SH-SY5Y (cell line): ENCODE measurements at regions not wholly inside any gene's neighbourhood (a gene's known extent, or its start where the extent isn't known, plus 50 kb on each side); places are given as distances from the start of the nearest gene placed in this dataset.

Experiments used
- GATA2 ChIP-seq: IDR thresholded peaks from 2 replicates; pipeline ENCODE4 v1.6.1; 2011; ENCODE audit warnings: mild to moderate bottlenecking, low read depth, low read length
- GATA3 ChIP-seq: IDR thresholded peaks from 2 replicates; pipeline ENCODE4 v1.6.1; 2011; ENCODE audit warnings: low read depth, mild to moderate bottlenecking, low read length, moderate library complexity

DNA sequence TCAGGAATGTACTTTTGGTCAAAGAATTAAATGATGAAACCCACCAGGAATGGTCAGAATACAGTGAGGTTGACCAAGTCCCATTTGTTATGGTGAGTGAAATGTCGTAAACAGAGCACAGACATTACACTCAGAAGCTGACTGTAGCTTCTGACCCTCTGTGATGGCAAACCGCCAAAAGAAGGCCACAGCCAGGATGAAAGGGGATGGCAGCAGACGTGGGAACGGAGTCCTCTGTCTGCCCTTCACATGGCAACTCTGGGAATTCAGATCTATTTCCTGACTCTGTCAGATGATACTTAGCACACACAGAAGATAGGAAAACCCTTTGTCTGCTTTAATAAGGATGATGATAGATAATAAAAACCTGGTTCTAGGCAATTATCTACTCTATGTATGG is 757.1 kb downstream of the SORCS3 start:
- TF ChIP-seq GATA2, result 0 out of 2 replicates have a peak, but pooled peaks have one; percentile 49
- no peak for TF ChIP-seq GATA3

DNA sequence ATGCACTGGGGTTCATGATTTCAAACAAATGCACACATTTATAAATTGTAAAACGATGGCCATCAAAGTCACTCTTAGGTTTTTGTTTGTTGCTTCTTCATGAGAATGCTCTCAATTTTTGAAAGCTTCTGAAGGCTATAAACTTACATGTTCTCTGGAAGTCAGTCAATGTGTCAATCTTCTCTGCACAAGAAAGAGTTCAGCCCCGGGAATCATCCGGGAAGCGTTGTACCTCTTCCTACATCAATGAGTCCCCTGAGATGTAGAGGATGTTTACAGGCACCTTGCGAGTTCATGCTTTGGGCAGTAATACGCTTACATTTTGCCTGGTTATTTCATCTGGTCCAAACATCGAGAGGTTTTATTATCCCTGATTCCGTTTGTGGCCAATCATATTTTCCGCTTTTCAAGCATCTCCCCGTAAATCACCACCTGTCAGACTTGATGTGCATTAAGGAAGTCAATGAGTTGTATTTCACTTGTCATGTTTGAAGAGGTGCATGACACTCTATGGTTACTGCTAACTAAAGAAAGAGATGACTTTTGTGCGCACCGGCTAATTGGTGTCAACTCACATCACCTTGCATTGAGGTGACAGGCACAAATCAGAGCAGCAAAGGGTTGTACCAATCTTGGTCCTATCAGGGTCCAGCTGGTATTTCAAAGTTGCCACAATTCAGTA is 750.7 kb downstream of the SORCS3 start:
- TF ChIP-seq GATA2 (no peak), GATA3 (no peak)

DNA sequence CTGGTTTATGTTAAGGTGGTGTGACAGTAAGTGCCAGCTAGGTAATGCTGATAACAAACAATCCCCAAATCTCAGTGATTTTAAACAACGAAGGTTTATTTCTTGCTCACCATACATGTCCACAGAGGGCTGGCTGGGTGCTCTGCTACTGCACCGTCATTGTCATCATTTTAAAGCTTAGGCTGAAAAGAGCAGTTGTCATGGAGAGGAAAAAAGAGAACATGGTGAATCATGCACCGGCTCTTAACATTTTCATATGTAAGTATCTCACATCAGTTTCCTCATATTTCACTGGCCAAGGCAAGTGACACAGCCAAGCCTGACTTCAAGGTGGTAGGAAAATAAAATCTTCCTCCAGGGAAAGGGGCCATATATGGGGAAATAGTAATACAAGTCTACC is 746.9 kb downstream of the SORCS3 start:
- no peak for TF ChIP-seq GATA3
- no peak for TF ChIP-seq GATA2

DNA sequence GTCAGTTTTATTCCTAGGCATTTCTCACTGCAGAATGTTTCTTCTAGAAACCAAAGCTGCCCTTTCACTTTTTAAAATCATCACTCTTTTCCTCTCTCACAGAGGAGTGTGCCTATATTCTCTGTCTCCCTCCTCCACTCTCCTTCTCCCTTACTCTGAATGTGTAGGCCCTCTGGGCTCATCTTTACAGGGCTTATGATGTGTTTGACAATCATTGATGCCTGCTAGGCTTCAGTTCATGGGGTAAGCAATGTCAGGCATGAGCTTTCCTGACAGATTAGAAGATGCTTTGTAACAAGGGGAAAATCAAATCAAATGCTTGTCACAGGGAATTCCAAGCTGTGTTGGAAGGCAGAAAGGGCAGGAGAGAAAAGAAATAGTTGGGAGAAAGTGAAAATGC is 742.9 kb downstream of the SORCS3 start:
- TF ChIP-seq GATA3, result no peak
- no peak for TF ChIP-seq GATA2

DNA sequence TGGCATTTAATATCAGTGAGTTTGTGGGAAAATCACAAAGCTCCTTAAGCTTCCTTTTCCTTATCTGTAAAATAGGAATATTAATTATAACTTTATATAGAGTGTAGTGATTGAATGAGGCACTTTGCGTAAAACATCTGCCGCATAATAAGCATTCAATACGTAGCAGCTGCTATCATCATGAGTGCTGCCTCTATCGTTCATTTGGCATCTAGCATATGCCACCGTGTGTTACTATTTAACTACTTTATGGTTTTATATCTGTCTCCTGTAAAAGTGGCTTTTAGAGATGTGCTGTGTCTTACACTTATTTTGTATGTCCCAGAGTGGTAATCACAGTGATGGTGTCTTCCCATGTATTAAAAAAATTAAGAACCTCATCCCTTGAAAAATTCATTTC is 729.6 kb downstream of the SORCS3 start:
- TF ChIP-seq GATA3, result no peak
- no peak for TF ChIP-seq GATA2

DNA sequence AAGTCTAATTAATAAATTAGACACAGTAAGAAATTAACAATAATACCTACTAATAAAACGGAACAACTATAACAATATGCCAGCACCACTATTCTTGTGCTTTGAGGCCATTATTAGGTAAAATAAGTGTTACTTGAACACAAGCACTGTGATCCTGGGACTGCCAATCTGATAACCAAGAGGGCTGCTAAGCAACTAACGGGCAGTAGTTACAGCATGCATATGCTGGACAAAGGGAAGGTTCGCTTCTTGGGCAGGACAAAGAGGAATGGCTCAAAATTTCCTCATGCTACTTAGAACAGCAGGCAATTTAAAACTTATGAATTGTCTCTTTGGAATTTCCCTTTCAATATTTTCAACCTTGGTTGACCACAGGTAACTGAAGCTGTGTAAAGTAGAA is 718.6 kb downstream of the SORCS3 start:
- TF ChIP-seq GATA3 (no peak), GATA2 (no peak)

DNA sequence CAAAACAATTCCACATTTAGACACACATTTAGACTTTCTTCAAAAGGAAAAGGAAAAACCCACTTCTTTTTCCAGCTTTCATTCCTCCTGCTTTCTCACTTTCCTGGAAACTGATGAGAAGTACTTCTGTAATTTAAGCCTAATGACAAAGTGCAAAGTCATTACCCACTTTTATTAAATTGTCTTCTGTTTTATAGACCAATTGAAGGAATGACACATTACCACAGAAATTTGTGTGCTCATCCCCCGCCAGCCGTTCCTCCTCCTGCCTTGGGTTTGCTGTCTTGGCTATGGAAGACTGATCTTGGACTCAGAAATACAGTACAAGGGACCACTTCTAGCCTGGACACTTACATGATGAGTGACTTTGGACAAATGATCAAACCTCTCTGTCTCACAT is 717.8 kb downstream of the SORCS3 start:
- TF ChIP-seq GATA2, result no peak
- no peak for TF ChIP-seq GATA3

DNA sequence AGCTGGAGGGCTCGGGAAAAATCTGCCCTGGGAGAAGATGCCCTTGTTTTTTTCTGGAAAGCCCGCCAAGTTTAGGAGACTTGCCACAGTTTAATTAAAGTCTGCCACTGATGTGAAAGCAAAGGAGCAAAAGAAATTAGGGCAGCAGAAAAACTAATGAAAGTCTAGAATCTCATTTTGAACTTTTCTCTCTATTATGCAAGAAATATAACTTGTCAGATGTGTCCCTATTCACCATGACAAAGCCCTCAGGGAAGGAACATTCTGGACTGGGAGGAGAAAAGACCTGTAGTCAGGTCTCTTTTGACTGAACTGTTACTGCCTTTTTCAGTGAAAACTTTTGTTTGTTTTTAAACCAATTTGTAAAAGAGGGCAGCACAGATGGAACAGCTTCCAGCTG is 715.5 kb downstream of the SORCS3 start:
- TF ChIP-seq GATA3 (no peak), GATA2 (no peak)

DNA sequence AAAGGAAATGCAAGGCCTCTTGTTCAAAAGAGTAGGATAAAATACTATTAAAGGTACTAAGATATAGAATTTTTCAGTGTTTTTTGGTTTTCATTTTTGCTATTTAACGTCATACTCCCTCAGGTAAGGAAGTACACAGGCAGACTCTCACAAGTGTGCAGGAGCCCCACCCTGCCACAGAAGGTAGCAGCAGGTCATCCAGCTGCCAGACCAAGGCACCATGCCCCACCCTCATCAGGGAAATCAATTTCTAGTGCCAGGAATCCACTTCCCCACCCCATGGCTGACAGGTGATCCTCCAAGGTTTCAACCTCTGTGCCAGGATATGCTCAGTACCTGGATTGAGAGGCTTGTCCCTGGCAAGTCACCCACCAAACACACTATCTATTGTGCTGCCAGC is 712.9 kb downstream of the SORCS3 start:
- TF ChIP-seq GATA3, result no peak
- TF ChIP-seq GATA2, result no peak

DNA sequence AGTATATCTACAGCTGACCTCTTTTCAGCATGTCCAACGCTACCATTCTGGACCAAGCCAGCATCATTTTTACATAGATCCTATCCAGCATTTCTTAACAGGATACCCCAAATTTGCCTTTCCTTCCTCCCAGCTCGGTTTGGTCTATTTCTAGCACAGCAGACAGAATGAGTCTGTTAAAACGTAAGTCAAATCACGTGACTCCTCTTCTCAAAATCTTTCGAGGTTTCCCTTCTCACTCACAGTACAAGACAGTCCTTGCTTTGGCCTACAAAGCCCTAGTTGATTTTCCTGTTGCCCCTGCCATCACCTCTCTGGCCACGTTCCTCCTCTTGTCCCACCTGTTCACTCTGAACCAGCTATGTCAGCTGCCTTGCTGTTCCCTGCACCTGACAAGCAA is 711.7 kb downstream of the SORCS3 start:
- no peak for TF ChIP-seq GATA2
- TF ChIP-seq GATA3, result no peak

DNA sequence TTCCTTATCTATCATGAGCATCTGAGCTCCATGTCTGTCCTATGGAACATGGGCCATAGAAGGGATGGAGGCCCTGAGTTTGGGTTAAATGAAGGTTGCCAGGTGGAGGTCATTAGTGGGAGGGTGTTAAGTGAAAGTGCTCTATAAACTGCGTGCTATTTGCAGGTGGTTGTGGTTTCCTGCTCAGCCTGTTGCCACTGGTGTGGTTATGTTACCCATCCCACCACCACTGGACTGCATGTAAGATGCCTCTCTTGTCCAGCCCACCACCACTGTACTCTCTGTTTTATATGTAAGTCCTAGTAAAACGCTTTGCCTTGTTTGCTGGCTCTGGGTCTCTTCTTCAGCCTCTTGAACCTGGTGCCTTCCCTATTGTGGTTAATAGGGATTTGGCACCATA is 711.2 kb downstream of the SORCS3 start:
- no peak for TF ChIP-seq GATA2
- no peak for TF ChIP-seq GATA3

DNA sequence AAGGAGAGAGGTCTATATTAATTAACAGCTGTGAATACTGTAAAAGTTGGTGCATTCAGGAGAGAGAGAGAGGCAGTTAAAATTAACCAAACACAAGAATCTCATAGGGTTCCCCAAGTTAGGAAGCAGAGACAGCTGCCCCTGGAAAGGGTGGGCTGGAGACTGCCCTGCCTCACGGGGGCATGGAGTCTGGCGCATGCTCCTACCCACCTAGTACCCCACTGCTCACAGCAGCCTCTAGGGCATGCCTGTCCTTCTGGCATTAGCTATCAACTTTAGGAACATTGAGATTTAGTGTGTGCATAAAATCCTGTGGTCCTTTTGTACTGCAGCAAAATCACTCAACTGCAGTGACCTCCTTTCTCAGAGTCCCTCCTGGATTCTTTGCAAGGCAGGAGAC is 710.1 kb downstream of the SORCS3 start:
- TF ChIP-seq GATA2 (no peak), GATA3 (no peak)

DNA sequence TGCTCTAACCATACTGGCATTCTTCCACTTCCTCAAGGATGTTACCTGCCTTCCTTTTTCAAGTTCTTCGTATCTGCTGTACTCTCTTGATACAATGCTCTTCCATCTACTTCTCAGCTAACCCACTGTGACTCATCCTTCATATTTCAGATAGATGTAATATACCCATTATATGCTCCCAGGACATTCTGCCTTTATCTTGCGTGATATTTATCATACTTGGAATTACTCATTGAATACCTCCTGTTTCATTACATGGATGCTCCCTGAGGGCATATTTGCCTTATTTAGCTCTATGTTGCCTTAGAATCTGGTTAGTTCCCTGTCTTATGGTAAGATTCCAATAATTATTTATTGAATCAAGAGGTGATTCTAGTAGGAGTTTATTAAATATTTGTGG is 706.4 kb downstream of the SORCS3 start:
- TF ChIP-seq GATA2, result no peak
- TF ChIP-seq GATA3, result no peak

DNA sequence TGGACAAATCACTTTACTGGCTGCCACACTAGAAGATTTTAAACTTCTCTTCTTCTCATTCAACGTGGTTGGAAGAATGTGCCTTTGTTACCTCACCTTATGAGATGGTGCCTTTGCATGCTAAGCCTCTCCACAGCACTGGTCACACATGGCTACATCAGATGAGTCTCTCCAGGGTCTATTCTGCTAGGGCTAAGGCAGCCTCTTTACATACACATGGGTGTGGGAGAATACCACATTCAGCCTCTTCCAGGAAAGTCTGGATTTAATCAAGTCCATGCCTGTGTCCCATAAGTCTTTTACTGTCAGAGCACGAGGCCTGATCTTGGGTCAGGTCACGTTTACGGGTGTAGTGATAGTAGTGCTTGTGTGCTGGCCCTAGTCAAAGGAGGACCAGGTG is 701.5 kb downstream of the SORCS3 start:
- TF ChIP-seq GATA2 (no peak), GATA3 (no peak)

DNA sequence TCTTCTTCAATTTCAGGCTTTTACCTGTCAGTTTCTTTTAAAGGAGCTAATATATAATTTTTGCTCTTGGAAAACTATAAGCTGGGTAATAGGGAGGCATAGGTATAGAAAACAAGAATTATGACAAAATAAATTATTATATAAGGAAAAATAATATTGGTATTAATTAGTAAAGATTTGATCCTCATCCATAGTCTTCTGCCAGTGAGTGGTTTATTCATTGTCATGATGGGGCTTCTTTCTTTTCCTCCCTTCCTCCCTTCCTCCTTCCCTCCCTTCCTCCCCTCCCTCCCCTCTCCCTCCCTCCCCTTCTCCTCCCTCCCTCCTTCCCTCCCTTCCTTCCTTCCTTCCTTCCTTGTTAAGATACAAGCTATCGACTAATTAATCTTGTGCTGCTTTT is 698.6 kb downstream of the SORCS3 start:
- TF ChIP-seq GATA2 (no peak), GATA3 (no peak)
